HUES6 (cell line): ENCODE measurements at regions not wholly inside any gene's neighbourhood (a gene's known extent, or its start where the extent isn't known, plus 50 kb on each side); places are given as distances from the start of the nearest gene placed in this dataset.
"Not testable (repeated sequence)": the region's sequence is repeated elsewhere in the genome, so short reads cannot be mapped to it uniquely, and the experiment has no call there.

Experiments
- H3K27ac ChIP-seq: 2 replicates; pipeline ENCODE4 v1.7.0; 2013; ENCODE audit warnings: low read depth, mild to moderate bottlenecking, low read length, inconsistent platforms
- H3K27me3 ChIP-seq: 2 replicates; pipeline ENCODE4 v1.6.1; 2013; ENCODE audit warnings: low read length; ENCODE audit not compliant: control insufficient read depth, insufficient read depth
- H3K36me3 ChIP-seq: 2 replicates; pipeline ENCODE4 v1.6.1; 2013; ENCODE audit warnings: low read length; ENCODE audit not compliant: control insufficient read depth, insufficient read depth
- H3K4me1 ChIP-seq: 2 replicates; pipeline ENCODE4 v1.6.1; 2013; ENCODE audit warnings: low read length; ENCODE audit not compliant: control insufficient read depth, insufficient read depth
- H3K4me3 ChIP-seq: 2 replicates; pipeline ENCODE4 v1.5.1; 2013; ENCODE audit warnings: low read depth, low read length
- H3K9ac ChIP-seq: one replicate; pipeline ENCODE4 v1.6.1; 2013; ENCODE audit warnings: mild to moderate bottlenecking, low read length
- H3K9me3 ChIP-seq: 2 replicates; pipeline ENCODE4 v1.6.1; 2013; ENCODE audit warnings: low read depth, low read length; ENCODE audit not compliant: control insufficient read depth, insufficient read depth

DNA sequence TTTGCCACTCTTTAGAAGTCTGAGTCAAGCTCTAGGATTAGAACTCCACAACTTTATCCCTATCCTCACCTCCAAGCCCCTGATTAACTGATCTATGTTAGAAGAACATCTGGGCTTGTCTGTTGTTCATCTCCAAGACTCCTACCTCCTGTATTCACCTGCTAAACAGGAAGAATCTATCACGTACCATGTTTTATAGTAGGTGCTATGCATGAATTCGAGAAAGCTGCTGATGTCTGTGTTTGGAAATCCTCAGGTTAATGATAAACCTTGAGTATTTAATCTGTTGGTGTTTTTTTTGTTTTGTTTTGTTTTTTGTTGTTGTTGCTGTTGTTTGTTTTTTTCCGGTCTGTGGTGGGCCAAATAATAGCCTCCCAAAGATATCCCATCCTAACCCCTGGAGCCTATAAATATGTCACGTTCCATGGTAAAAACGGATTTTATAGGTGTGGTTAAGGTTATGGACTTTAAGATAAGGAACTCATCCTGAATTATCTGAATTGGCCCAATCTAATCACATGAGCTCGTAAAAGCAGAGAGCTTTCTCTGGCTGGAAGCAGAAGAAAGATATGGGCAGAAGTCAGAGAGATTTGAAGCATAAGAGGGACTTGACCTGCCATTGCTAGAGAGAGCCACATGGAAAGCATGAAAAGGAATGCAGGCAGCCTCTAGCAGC, 101.2 kb upstream of the DUSP21 start:
- H3K9ac ChIP-seq, result no peak overlapping the region
- H3K27me3 ChIP-seq, result no peaks in the 10 kb centered on the region
- H3K27ac ChIP-seq, result no peak overlapping the region
- H3K9me3 ChIP-seq, result peaks cover 5% of the 10 kb centered on the region; the same call in 1 of the 2 replicates
- H3K4me1 ChIP-seq, result peaks cover 4% of the 10 kb centered on the region; the same call in 1 of the 2 replicates
- no peaks in the 10 kb centered on the region for H3K36me3 ChIP-seq
- no peak overlapping the region for H3K4me3 ChIP-seq

- H3K4me3 ChIP-seq, H3K9me3 ChIP-seq, H3K27ac ChIP-seq, H3K9ac ChIP-seq, H3K36me3 ChIP-seq, H3K27me3 ChIP-seq, H3K4me1 ChIP-seq: not testable (repeated sequence)
Observed at GRCh38 chrX:44741859-44742258, 102.0 kb upstream of the DUSP21 start.

- not testable (repeated sequence) for H3K27me3 ChIP-seq, H3K9ac ChIP-seq, H3K4me1 ChIP-seq, H3K9me3 ChIP-seq, H3K36me3 ChIP-seq, H3K4me3 ChIP-seq, H3K27ac ChIP-seq
Observed at GRCh38 chrX:44741458-44741857, 102.4 kb upstream of the DUSP21 start.

DNA sequence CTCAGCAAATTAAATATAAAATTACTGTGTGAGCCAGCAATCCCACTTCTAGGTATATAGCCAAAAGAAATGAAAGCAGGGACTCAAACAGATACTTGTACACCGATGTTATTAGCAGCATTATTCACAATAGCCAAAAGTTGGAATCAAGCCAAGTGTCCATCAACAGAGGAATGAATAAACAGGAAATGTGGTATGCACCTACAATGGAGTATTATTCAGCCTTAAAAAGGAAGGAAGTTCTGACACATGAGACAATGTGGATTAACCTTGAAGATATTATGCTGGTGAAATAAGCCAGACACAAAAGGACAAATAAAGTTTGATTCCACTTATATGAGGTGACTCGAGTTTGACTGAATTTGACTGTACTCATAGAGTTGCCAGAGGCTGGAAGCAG, 108.3 kb upstream of the DUSP21 start:
- H3K9me3 ChIP-seq, result peaks cover 6% of the 10 kb centered on the region; the same call in 1 of the 2 replicates
- no peaks in the 10 kb centered on the region for H3K27me3 ChIP-seq
- no peak overlapping the region for H3K9ac ChIP-seq
- H3K4me3 ChIP-seq, result no peak overlapping the region
- no peaks in the 10 kb centered on the region for H3K4me1 ChIP-seq
- H3K27ac ChIP-seq, result no peak overlapping the region
- no peaks in the 10 kb centered on the region for H3K36me3 ChIP-seq

GRCh38 chrX:44733931-44734330, 109.9 kb upstream of the DUSP21 start:
- H3K4me3 ChIP-seq, result no peak overlapping the region
- H3K27me3 ChIP-seq, result no peaks in the 10 kb centered on the region
- H3K36me3 ChIP-seq, result no peaks in the 10 kb centered on the region
- H3K9me3 ChIP-seq, result peaks cover 4% of the 10 kb centered on the region; the same call in 1 of the 2 replicates
- no peak overlapping the region for H3K9ac ChIP-seq
- no peaks in the 10 kb centered on the region for H3K4me1 ChIP-seq
- no peak overlapping the region for H3K27ac ChIP-seq

DNA sequence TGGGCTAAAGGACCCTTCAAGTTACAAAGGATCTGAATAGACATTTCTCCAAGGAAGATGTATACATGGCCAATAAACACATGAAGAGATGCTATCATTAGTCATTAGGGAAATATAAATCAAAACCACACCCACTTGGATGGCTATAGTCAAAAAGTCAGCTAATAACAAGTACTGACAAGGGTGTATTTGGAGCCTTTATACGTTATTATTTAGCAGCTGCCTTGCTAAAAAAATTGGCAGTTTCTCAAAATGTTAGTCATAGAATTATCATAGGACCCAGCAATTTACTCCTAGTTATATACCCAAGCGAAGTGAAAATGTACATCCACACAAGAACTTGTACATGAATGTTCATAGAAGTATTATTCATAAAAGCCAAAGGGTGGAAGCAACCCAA, 112.7 kb upstream of the DUSP21 start:
- Histone ChIP-seq H3K4me1 (no peaks in the 10 kb centered on the region; the same call in 1 of the 2 replicates), H3K4me3 (no peak overlapping the region), H3K36me3 (no peaks in the 10 kb centered on the region), H3K9me3 (peaks cover 4% of the 10 kb centered on the region; the same call in 1 of the 2 replicates), H3K27me3 (no peaks in the 10 kb centered on the region), H3K9ac (no peak overlapping the region), H3K27ac (no peak overlapping the region)

- Histone ChIP-seq H3K4me1 (no peaks in the 10 kb centered on the region), H3K9ac (no peak overlapping the region), H3K9me3 (no peaks in the 10 kb centered on the region; the same call in 1 of the 2 replicates), H3K36me3 (no peaks in the 10 kb centered on the region), H3K4me3 (no peak overlapping the region), H3K27ac (no peak overlapping the region), H3K27me3 (no peaks in the 10 kb centered on the region)
Observed at GRCh38 chrX:44723426-44723825, 120.4 kb upstream of the DUSP21 start.

- peaks cover 6% of the 10 kb centered on the region; the same call in 1 of the 2 replicates for H3K9me3 ChIP-seq
- no peaks in the 10 kb centered on the region for H3K27me3 ChIP-seq
- H3K36me3 ChIP-seq, result no peaks in the 10 kb centered on the region
- H3K4me3 ChIP-seq, result no peak overlapping the region
- no peak overlapping the region for H3K27ac ChIP-seq
- no peak overlapping the region for H3K9ac ChIP-seq
- H3K4me1 ChIP-seq, result no peaks in the 10 kb centered on the region; the same call in 1 of the 2 replicates
Observed at GRCh38 chrX:44708470-44708869, 135.4 kb upstream of the DUSP21 start.

GRCh38 chrX:44705817-44706551, 137.8 kb upstream of the DUSP21 start:
- H3K9ac ChIP-seq, result no peak overlapping the region
- H3K27me3 ChIP-seq, result no peaks in the 10 kb centered on the region
- no peaks in the 10 kb centered on the region for H3K36me3 ChIP-seq
- H3K27ac ChIP-seq, result no peak overlapping the region
- H3K4me3 ChIP-seq, result no peak overlapping the region
- no peaks in the 10 kb centered on the region; the same call in 1 of the 2 replicates for H3K4me1 ChIP-seq
- peaks cover 6% of the 10 kb centered on the region; the same call in 1 of the 2 replicates for H3K9me3 ChIP-seq

DNA sequence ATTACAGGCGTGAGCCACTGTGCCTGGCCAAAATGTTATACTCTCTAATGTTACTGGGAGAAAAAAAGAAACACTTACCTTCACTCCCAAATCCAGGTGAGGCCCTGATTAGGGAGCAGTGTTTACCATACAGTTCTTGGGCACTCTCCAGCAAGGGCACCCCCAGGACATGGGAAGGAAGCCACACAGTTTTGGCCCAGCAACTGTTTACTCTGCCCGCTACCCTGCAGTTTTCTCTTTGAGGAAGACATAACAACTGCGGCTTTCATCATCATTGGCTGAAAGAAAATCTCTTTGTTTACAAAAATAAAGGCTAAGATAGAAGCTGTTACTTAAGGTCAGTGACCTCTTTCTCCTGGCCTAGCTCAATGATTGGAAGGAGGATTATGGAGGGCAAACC, 145.5 kb upstream of the DUSP21 start:
- Histone ChIP-seq H3K9ac (no peak overlapping the region), H3K9me3 (no peaks in the 10 kb centered on the region; the same call in 1 of the 2 replicates), H3K27me3 (no peaks in the 10 kb centered on the region), H3K4me1 (no peaks in the 10 kb centered on the region), H3K4me3 (no peak overlapping the region), H3K27ac (no peak overlapping the region), H3K36me3 (no peaks in the 10 kb centered on the region)

GRCh38 chrX:44693255-44693654, 150.6 kb upstream of the DUSP21 start:
- Histone ChIP-seq H3K27me3 (no peaks in the 10 kb centered on the region), H3K27ac (no peak overlapping the region), H3K4me3 (no peak overlapping the region), H3K9me3 (peaks cover 7% of the 10 kb centered on the region; the same call in 1 of the 2 replicates), H3K9ac (no peak overlapping the region), H3K36me3 (no peaks in the 10 kb centered on the region), H3K4me1 (no peaks in the 10 kb centered on the region)
